HepG2 (cell line): ENCODE measurements at regions not wholly inside any gene's neighbourhood (a gene's known extent, or its start where the extent isn't known, plus 50 kb on each side); places are given as distances from the start of the nearest gene placed in this dataset.

Experiments
- ATAC-seq: fragments of 200-7000 bp; cut with Tn5 transposase; 3 replicates; pipeline ENCODE4 v1.9.1; 2020; ENCODE audit warnings: mild to moderate bottlenecking, moderate library complexity
- BruUV-seq: library from RNA; stranded (reverse); fragments of 400-500 nt; replicated peaks from 2 replicates; lab custom pipeline; 2021; lab: Mats Ljungman, UMichigan
- CTCF ChIA-PET: fragments of 300-600 bp; formaldehyde crosslinking; extraction: SDS; loops from one replicate; lab custom pipeline; 2021; ENCODE audit warnings: low total read pairs, inconsistent platforms, low intra/inter-chr PET ratio; lab: Yijun Ruan, JAX
- POLR2A ChIA-PET: fragments of 350-600 bp; sonication (Branson Sonifier 250); formaldehyde crosslinking; loops from one replicate; lab custom pipeline; 2020; ENCODE audit warnings: antibody characterized with exemption, inconsistent platforms; lab: Yijun Ruan, JAX
- DNase-seq: peaks from one replicate; pipeline ENCODE4 v3.0.0-alpha.2; 2015; ENCODE audit warnings: low spot score
- FAIRE-seq: peaks from 3 replicates; lab custom pipeline; 2011; peaks lifted over from hg19 to GRCh38; lab: Jason Lieb, UNC
- H2AFZ ChIP-seq: one replicate; pipeline ENCODE4 v1.6.1; 2011; ENCODE audit warnings: low read length, inconsistent platforms
- H3K27ac ChIP-seq: fragments of 300-600 bp; 3 replicates; pipeline ENCODE4 v1.8.0; 2011; ENCODE audit warnings: mixed run types, mild to moderate bottlenecking, mixed read lengths, low read length, inconsistent platforms; ENCODE audit not compliant: insufficient read depth; ENCODE audit errors: extremely low read length
- H3K27me3 ChIP-seq, 2 experiments: fragments of 200-600 bp in 1 of 2; 2 replicates in 1 of 2; 3 replicates in 1 of 2; pipeline versions ENCODE4 v1.6.0 to v1.8.0; 2011; ENCODE audit warnings: low read length in 2 of 2, mild to moderate bottlenecking in 2 of 2, moderate library complexity in 2 of 2, inconsistent platforms in 1 of 2; ENCODE audit not compliant: insufficient read depth in 2 of 2, control insufficient read depth in 1 of 2
- H3K36me3 ChIP-seq, 2 experiments: fragments of 200-600 bp in 1 of 2; replicated peaks in 1 of 2; 2 replicates in 1 of 2; 3 replicates in 1 of 2; pipeline versions ENCODE4 v1.5.1 to v1.8.0; 2011; ENCODE audit warnings: low read length in 2 of 2, inconsistent platforms in 1 of 2; ENCODE audit not compliant: insufficient read depth in 2 of 2, control insufficient read depth in 1 of 2
- H3K4me1 ChIP-seq: 2 replicates; pipeline ENCODE4 v1.5.1; 2012; ENCODE audit warnings: low read length, inconsistent platforms; ENCODE audit not compliant: insufficient read depth
- H3K4me2 ChIP-seq: 2 replicates; pipeline ENCODE4 v1.6.0; 2011; ENCODE audit warnings: low read depth, low read length, inconsistent platforms
- H3K4me3 ChIP-seq, 3 experiments: fragments of 200-600 bp in 1 of 3; sonication (generic), shearing (Covaris generic) in 1 of 3; replicated peaks in 1 of 3; 2 replicates each; pipeline ENCODE4 v1.5.1; 2011 to 2016; ENCODE audit warnings: low read length in 3 of 3, inconsistent platforms in 2 of 3, low read depth in 2 of 3, mild to moderate bottlenecking in 2 of 3, control low read depth in 1 of 3, mixed read lengths in 1 of 3; ENCODE audit not compliant: insufficient read depth in 1 of 3
- H3K79me2 ChIP-seq: one replicate; pipeline ENCODE4 v1.6.1; 2011; ENCODE audit warnings: low read length, inconsistent platforms; ENCODE audit not compliant: insufficient read depth
- H3K9ac ChIP-seq: 2 replicates; pipeline ENCODE4 v1.6.0; 2011; ENCODE audit warnings: mild to moderate bottlenecking, low read depth, low read length, inconsistent platforms; ENCODE audit not compliant: insufficient read depth
- H3K9me3 ChIP-seq: 2 replicates; pipeline ENCODE4 v1.5.1; 2012; ENCODE audit warnings: mild to moderate bottlenecking, low read length
- H4K20me1 ChIP-seq: 2 replicates; pipeline ENCODE4 v1.6.0; 2011; ENCODE audit warnings: inconsistent platforms, mild to moderate bottlenecking, low read length, moderate library complexity; ENCODE audit not compliant: insufficient read depth
- MLLT10 ChIP-seq: sonication (generic); formaldehyde crosslinking; IDR thresholded peaks from 2 replicates; pipeline ENCODE4 v1.4.0; 2020; ENCODE audit warnings: missing genetic modification reagents
- SAP130 ChIP-seq: IDR thresholded peaks from 2 replicates; pipeline ENCODE4 v1.6.1; 2016; ENCODE audit warnings: low read depth
- ZNF12 ChIP-seq: sonication (generic); formaldehyde crosslinking; IDR thresholded peaks from 2 replicates; pipeline ENCODE4 v1.5.0; 2020; ENCODE audit warnings: missing genetic modification reagents
- WGBS: methylation state at CpG from one replicate; pipeline ENCODE4 v1.1.6; 2017; ENCODE audit warnings: low lambda C conversion rate; 5-methylcytosine and 5-hydroxymethylcytosine counted together
- in situ Hi-C: cut with HindIII; loops from 2 replicates; pipeline ENCODE4 v1.10.0; 2017; ENCODE audit warnings: low pct_unique_long_range_greater_than_20kb; ENCODE audit not compliant: extremely low pct_ligation_motif_present
- intact Hi-C: fragments of 100-400 bp; cut with micrococcal nuclease; formaldehyde crosslinking; loops from one replicate; pipeline ENCODE4 v1.10.0; 2022; ENCODE audit not compliant: unreplicated experiment
- TF ChIP-seq, protein P1 (sequence below): sonication (generic); formaldehyde crosslinking; IDR thresholded peaks from 2 replicates; pipeline ENCODE4 v1.5.0; 2020; ENCODE audit warnings: mild to moderate bottlenecking, missing genetic modification reagents, borderline replicate concordance
- TF ChIP-seq, protein P2 (sequence below): sonication (generic); formaldehyde crosslinking; conservative IDR thresholded peaks from 2 replicates; pipeline ENCODE4 v1.8.0; 2022; ENCODE audit warnings: mild to moderate bottlenecking, moderate library complexity, missing genetic modification reagents

DNA sequence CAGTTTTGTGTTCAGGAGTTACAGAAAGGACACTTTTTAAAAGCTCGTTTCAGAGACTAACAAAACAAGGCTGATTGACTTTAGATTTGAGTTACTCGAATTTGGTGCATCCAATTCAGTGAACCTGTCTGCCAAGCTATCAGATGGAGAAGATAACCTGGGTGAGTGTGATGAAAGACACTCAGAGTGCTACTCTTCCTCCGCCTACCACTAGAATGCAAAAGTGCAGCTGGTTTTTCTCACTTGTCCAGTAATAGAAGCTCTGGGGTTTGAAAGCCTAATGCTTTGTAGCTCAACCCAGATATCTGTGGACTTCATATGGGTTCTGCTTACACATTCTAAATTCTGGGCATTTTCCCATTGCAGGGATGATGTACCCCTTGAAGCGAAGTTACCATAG, 82.8 kb upstream of the NPY start:
- 11% methylated on average over 4 of the region's 4 CpGs for WGBS
- intact Hi-C loops = no loop called here
- CTCF ChIA-PET = no interaction called here
- Histone ChIP-seq H3K27ac (no peak overlapping the region), H3K36me3 (no peaks in the 10 kb centered on the region), H2AFZ (no peak overlapping the region), H4K20me1 (no peaks in the 10 kb centered on the region), H3K79me2 (no peaks in the 10 kb centered on the region)
- DNase-seq = no peak
- no TSS peak for BruUV-seq
- in situ Hi-C loops = no loop called here
- TF ChIP-seq, protein P1, sequence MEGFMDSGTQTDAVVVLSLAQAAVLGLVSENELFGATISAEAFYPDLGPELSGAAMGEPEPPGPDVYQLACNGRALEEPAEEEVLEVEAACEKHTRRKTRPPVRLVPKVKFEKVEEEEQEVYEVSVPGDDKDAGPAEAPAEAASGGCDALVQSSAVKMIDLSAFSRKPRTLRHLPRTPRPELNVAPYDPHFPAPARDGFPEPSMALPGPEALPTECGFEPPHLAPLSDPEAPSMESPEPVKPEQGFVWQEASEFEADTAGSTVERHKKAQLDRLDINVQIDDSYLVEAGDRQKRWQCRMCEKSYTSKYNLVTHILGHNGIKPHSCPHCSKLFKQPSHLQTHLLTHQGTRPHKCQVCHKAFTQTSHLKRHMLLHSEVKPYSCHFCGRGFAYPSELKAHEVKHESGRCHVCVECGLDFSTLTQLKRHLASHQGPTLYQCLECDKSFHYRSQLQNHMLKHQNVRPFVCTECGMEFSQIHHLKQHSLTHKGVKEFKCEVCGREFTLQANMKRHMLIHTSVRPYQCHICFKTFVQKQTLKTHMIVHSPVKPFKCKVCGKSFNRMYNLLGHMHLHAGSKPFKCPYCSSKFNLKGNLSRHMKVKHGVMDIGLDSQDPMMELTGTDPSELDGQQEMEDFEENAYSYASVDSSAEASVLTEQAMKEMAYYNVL (CRISPR knock-in tag) = no peak
- TF ChIP-seq ZNF12 (CRISPR knock-in tag) = no peak
- no peak for TF ChIP-seq MLLT10 (CRISPR knock-in tag)
- TF ChIP-seq, protein P2, sequence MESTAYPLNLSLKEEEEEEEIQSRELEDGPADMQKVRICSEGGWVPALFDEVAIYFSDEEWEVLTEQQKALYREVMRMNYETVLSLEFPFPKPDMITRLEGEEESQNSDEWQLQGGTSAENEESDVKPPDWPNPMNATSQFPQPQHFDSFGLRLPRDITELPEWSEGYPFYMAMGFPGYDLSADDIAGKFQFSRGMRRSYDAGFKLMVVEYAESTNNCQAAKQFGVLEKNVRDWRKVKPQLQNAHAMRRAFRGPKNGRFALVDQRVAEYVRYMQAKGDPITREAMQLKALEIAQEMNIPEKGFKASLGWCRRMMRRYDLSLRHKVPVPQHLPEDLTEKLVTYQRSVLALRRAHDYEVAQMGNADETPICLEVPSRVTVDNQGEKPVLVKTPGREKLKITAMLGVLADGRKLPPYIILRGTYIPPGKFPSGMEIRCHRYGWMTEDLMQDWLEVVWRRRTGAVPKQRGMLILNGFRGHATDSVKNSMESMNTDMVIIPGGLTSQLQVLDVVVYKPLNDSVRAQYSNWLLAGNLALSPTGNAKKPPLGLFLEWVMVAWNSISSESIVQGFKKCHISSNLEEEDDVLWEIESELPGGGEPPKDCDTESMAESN (CRISPR knock-in tag) = no peak
- no peak for TF ChIP-seq SAP130 (CRISPR knock-in tag)
- TF ChIP-seq, all 625 proteins: peak for 0
- Histone ChIP-seq H3K9me3 (no peaks in the 10 kb centered on the region), H3K4me3 (no peak overlapping the region), H3K4me2 (no peak overlapping the region), H3K27me3 (no peaks in the 10 kb centered on the region), H3K9ac (no peak overlapping the region), H3K4me1 (no peaks in the 10 kb centered on the region)
- ATAC-seq (no peak), FAIRE-seq (no peak)
- POLR2A ChIA-PET = no interaction called here
